Neural cell (in vitro differentiated cells): ENCODE measurements at regions not wholly inside any gene's neighbourhood (a gene's known extent, or its start where the extent isn't known, plus 50 kb on each side); places are given as distances from the start of the nearest gene placed in this dataset.

Experiments used
- EP300 ChIP-seq: fragments of 450-650 bp; conservative IDR thresholded peaks from 2 replicates; pipeline ENCODE4 v1.6.1; 2014; ENCODE audit warnings: antibody characterized with exemption, mild to moderate bottlenecking, moderate library complexity; ENCODE audit not compliant: poor library complexity, severe bottlenecking
- EZH2 ChIP-seq: fragments of 200-600, 300-800 bp; shearing (Covaris generic), sonication (generic); IDR thresholded peaks from 2 replicates; pipeline ENCODE4 v1.6.1; 2014; ENCODE audit warnings: antibody characterized with exemption, low read length, borderline replicate concordance, mild to moderate bottlenecking; ENCODE audit not compliant: insufficient read depth, poor library complexity, severe bottlenecking
- MXI1 ChIP-seq: fragments of 450-650 bp; conservative IDR thresholded peaks from 2 replicates; pipeline ENCODE4 v1.6.1; 2014; ENCODE audit warnings: antibody characterized with exemption, mild to moderate bottlenecking; ENCODE audit not compliant: poor library complexity, severe bottlenecking
- POLR2AphosphoS5 ChIP-seq: IDR thresholded peaks from 2 replicates; pipeline ENCODE4 v1.6.1; 2012
- RAD21 ChIP-seq: fragments of 450-650 bp; conservative IDR thresholded peaks from 2 replicates; pipeline ENCODE4 v1.6.1; 2014; ENCODE audit warnings: antibody characterized with exemption, mild to moderate bottlenecking, moderate library complexity
- SMC3 ChIP-seq: fragments of 450-650 bp; conservative IDR thresholded peaks from 2 replicates; pipeline ENCODE4 v1.6.1; 2014; ENCODE audit warnings: antibody characterized with exemption, mild to moderate bottlenecking, moderate library complexity; ENCODE audit not compliant: poor library complexity
- TAF1 ChIP-seq: IDR thresholded peaks from 2 replicates; pipeline ENCODE4 v1.6.1; 2012; ENCODE audit warnings: low read depth
- TF ChIP-seq, protein P1 (sequence below): fragments of 450-650 bp; IDR thresholded peaks from 2 replicates; pipeline ENCODE4 v1.5.1; 2014; ENCODE audit warnings: antibody characterized with exemption, mild to moderate bottlenecking, moderate library complexity; ENCODE audit not compliant: poor library complexity, severe bottlenecking
- TF ChIP-seq, protein P2 (sequence below): IDR thresholded peaks from 2 replicates; pipeline ENCODE4 v1.6.1; 2012; ENCODE audit warnings: borderline replicate concordance

DNA sequence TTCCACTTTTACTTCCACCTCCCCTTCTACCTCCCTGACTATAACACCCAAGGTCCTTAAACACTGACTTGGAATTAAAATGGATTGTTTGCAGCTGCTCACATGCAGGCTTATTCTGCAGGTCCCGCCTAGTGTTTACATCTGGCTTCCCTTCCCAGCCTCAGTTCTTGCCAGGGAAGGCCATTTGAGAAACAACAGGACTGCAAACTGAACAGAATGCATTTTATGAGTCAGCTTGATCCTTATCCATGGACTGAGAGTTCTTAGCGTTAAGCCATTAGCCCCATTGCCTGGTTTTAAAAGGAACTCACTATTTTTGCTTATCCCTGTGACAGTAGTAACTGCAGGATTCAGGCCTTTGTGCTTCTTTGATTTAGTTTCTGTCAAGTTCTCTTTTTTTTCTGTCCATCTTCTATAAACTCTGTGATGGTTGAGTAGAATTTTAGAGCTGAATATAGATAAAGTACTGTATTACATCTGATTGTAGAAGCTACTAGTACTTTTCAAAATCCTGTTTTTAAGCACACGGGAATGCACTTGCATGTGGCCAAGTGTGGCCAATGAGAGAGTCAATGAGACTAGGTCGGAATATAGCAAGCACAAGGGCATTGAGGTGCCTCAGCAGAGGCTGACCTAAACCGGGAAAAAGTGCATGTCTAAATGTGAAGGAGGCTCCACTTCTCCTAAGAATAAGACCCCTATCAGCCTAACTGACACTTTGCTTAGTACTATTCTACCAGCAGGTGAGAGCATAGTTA, 106.4 kb downstream of the TUSC7 start:
- TF ChIP-seq EZH2 (no peak), POLR2AphosphoS5 (no peak), SMC3 (no peak), EP300 (no peak), RAD21 (no peak), TAF1 (no peak), MXI1 (no peak)
- TF ChIP-seq, protein P1, sequence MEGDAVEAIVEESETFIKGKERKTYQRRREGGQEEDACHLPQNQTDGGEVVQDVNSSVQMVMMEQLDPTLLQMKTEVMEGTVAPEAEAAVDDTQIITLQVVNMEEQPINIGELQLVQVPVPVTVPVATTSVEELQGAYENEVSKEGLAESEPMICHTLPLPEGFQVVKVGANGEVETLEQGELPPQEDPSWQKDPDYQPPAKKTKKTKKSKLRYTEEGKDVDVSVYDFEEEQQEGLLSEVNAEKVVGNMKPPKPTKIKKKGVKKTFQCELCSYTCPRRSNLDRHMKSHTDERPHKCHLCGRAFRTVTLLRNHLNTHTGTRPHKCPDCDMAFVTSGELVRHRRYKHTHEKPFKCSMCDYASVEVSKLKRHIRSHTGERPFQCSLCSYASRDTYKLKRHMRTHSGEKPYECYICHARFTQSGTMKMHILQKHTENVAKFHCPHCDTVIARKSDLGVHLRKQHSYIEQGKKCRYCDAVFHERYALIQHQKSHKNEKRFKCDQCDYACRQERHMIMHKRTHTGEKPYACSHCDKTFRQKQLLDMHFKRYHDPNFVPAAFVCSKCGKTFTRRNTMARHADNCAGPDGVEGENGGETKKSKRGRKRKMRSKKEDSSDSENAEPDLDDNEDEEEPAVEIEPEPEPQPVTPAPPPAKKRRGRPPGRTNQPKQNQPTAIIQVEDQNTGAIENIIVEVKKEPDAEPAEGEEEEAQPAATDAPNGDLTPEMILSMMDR = no peak
- TF ChIP-seq, protein P2, sequence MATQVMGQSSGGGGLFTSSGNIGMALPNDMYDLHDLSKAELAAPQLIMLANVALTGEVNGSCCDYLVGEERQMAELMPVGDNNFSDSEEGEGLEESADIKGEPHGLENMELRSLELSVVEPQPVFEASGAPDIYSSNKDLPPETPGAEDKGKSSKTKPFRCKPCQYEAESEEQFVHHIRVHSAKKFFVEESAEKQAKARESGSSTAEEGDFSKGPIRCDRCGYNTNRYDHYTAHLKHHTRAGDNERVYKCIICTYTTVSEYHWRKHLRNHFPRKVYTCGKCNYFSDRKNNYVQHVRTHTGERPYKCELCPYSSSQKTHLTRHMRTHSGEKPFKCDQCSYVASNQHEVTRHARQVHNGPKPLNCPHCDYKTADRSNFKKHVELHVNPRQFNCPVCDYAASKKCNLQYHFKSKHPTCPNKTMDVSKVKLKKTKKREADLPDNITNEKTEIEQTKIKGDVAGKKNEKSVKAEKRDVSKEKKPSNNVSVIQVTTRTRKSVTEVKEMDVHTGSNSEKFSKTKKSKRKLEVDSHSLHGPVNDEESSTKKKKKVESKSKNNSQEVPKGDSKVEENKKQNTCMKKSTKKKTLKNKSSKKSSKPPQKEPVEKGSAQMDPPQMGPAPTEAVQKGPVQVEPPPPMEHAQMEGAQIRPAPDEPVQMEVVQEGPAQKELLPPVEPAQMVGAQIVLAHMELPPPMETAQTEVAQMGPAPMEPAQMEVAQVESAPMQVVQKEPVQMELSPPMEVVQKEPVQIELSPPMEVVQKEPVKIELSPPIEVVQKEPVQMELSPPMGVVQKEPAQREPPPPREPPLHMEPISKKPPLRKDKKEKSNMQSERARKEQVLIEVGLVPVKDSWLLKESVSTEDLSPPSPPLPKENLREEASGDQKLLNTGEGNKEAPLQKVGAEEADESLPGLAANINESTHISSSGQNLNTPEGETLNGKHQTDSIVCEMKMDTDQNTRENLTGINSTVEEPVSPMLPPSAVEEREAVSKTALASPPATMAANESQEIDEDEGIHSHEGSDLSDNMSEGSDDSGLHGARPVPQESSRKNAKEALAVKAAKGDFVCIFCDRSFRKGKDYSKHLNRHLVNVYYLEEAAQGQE = no peak
